Endothelial cell of umbilical vein (primary cell): ENCODE measurements at regions not wholly inside any gene's neighbourhood (a gene's known extent, or its start where the extent isn't known, plus 50 kb on each side); places are given as distances from the start of the nearest gene placed in this dataset.

Source experiments
- CTCF ChIP-seq, 2 donors: IDR thresholded peaks; 1 replicate in 1 of 2; 2 replicates in 1 of 2; pipeline ENCODE4 v1.5.1; 2011; ENCODE audit warnings: low read length in 2 of 2, mild to moderate bottlenecking in 2 of 2, moderate library complexity in 2 of 2, control low read depth in 1 of 2, inconsistent platforms in 1 of 2, low read depth in 1 of 2; ENCODE audit not compliant: insufficient read depth in 1 of 2; ENCODE audit errors: extremely low read depth in 1 of 2
- EZH2 ChIP-seq: IDR thresholded peaks from 2 replicates; pipeline ENCODE4 v1.6.1; 2012; ENCODE audit warnings: borderline replicate concordance, low read depth, mild to moderate bottlenecking, moderate library complexity, low read length, inconsistent platforms; ENCODE audit not compliant: severe bottlenecking
- MAX ChIP-seq: IDR thresholded peaks from 2 replicates; pipeline ENCODE4 v1.6.1; 2011; ENCODE audit not compliant: insufficient read depth, insufficient read length
- POLR2A ChIP-seq: IDR thresholded peaks from 2 replicates; pipeline ENCODE4 v1.6.1; 2012; ENCODE audit warnings: low read depth, mild to moderate bottlenecking, control low read depth, low read length
- POLR2AphosphoS5 ChIP-seq: IDR thresholded peaks from 2 replicates; pipeline ENCODE4 v1.6.1; 2012; ENCODE audit warnings: low read depth, mild to moderate bottlenecking, control low read depth, low read length, moderate library complexity; ENCODE audit not compliant: insufficient read depth

- TF ChIP-seq CTCF (IDR thresholded peaks at IDR 0.05; ENCODE audit: extremely low read depth in 1 of 2, insufficient read depth in 1 of 2, low read depth in 1 of 2, low read length in 2 of 2) (no peak), MAX (no peak), POLR2A (no peak), POLR2AphosphoS5 (no peak), EZH2 (no peak)
Observed at GRCh38 chr9:7729371-7730163, 70.0 kb downstream of the DMAC1 start.
